Lower leg skin (tissue), 3 donors: ENCODE measurements at regions not wholly inside any gene's neighbourhood (a gene's known extent, or its start where the extent isn't known, plus 50 kb on each side); places are given as distances from the start of the nearest gene placed in this dataset.

ENCODE experiments used
- CTCF ChIP-seq, 3 donors: fragments of 450-650 bp; IDR thresholded peaks; one replicate each; pipeline ENCODE4 v1.5.1; 2016; ENCODE audit warnings: antibody characterized with exemption in 3 of 3, mild to moderate bottlenecking in 3 of 3, moderate library complexity in 2 of 3
- POLR2A ChIP-seq, 2 donors: fragments of 450-650 bp; IDR thresholded peaks; one replicate each; pipeline ENCODE4 v1.6.1; 2016 to 2017; ENCODE audit warnings: antibody characterized with exemption in 2 of 2, mild to moderate bottlenecking in 1 of 2, moderate library complexity in 1 of 2

- TF ChIP-seq CTCF (IDR thresholded peaks at IDR 0.05) = no peak
- no peak for TF ChIP-seq POLR2A (IDR thresholded peaks at IDR 0.05)
Measured at GRCh38 chr13:80101040-80101439, 239.9 kb downstream of the SPRY2 start.
